GM10266 (cell line): ENCODE measurements at regions not wholly inside any gene's neighbourhood (a gene's known extent, or its start where the extent isn't known, plus 50 kb on each side); places are given as distances from the start of the nearest gene placed in this dataset.
"Not testable (repeated sequence)": the region's sequence is repeated elsewhere in the genome, so short reads cannot be mapped to it uniquely, and the experiment has no call there.

Source experiments
- DNase-seq: peaks from one replicate; pipeline ENCODE4 v3.0.0; 2012; ENCODE audit errors: extremely low spot score
- CTCF ChIP-seq: IDR thresholded peaks from 2 replicates; pipeline ENCODE4 v1.5.1; 2012; ENCODE audit warnings: mild to moderate bottlenecking, low read depth; ENCODE audit not compliant: control insufficient read depth, insufficient read depth; ENCODE audit errors: missing control alignments

GRCh38 chr6:67818322-67818721 is 816.8 kb upstream of the ADGRB3 start:
- no peak for TF ChIP-seq CTCF
- DNase-seq: no peak

DNA sequence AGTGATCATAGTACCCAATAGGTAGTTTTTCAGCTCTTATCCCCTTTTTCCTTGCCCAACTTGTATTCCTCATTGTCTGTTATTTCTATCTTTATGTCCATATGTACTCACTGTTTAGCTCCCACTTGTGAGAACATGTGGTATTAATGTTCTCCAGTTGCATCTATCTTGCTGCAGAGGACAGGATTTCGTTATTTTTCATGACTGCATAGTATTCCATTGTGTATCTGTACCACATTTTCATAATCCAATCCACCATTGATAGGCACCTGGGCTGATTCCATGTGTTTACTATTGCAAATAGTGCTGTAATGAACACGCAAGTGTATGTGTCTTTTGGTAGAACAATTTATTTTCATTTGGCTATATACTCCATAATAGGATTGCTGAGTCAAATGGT is 819.5 kb upstream of the ADGRB3 start:
- DNase-seq: no peak
- no peak for TF ChIP-seq CTCF

GRCh38 chr6:67814262-67814661 is 820.8 kb upstream of the ADGRB3 start:
- no peak for TF ChIP-seq CTCF
- no peak for DNase-seq

GRCh38 chr6:67812693-67813092 is 822.4 kb upstream of the ADGRB3 start:
- no peak for TF ChIP-seq CTCF

GRCh38 chr6:67812125-67812524 is 823.0 kb upstream of the ADGRB3 start:
- no peak for TF ChIP-seq CTCF
- DNase-seq: no peak

More at GRCh38 chr6:67812693-67813092, 822.4 kb upstream of the ADGRB3 start:
- DNase-seq: no peak

GRCh38 chr6:67811239-67812037 is 823.6 kb upstream of the ADGRB3 start:
- TF ChIP-seq CTCF: no peak
- DNase-seq: no peak

- not testable (repeated sequence) for DNase-seq
Observed at GRCh38 chr6:67804808-67805207, 830.3 kb upstream of the ADGRB3 start.
